ENCODE measurements at regions not wholly inside any gene's neighbourhood (a gene's known extent, or its start where the extent isn't known, plus 50 kb on each side); places are given as distances from the start of the nearest gene placed in this dataset.
"Not testable (repeated sequence)": the region's sequence is repeated elsewhere in the genome, so short reads cannot be mapped to it uniquely, and the experiment has no call there.

DNA sequence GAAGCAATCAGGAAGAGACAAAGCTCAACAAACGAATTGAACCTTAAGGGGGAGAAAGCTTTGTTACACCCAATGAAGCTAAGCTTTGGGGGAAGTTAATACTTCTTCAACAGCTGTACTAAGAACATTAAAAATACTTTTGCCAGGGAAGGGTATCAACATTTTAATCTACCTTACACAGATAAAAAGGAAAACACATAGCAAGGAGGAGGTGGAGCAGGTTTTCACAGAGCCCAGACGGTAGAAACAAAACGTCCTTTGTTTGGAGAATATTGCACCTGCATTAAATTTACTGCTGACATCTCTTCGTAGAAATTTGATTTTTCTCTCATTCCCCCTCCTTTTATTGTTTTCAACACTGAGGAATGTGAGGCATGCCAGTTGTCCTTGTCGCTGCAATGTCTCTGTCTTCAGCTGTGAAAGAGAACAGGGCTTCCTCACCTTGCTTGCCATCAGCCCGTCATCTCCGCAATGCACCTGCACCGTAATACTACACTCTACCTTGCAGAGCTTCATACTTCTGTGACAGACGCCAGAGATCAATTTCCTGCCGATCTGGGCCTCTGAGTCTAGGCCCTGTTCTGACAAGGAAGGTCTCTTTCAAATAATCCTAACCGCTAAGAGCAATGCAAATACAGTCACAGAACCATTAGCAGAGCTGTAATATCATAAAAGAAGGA, 270.8 kb downstream of the SPRY2 start (continued):
- TF ChIP-seq EMX1 (CRISPR knock-in tag; IDR thresholded peaks at IDR 0.05) (no peak), OVOL2 (CRISPR knock-in tag; IDR thresholded peaks at IDR 0.05; ENCODE audit: borderline replicate concordance) (no peak), GABPB1 (CRISPR knock-in tag; IDR thresholded peaks at IDR 0.05) (no peak)
- TF ChIP-seq, protein P1, sequence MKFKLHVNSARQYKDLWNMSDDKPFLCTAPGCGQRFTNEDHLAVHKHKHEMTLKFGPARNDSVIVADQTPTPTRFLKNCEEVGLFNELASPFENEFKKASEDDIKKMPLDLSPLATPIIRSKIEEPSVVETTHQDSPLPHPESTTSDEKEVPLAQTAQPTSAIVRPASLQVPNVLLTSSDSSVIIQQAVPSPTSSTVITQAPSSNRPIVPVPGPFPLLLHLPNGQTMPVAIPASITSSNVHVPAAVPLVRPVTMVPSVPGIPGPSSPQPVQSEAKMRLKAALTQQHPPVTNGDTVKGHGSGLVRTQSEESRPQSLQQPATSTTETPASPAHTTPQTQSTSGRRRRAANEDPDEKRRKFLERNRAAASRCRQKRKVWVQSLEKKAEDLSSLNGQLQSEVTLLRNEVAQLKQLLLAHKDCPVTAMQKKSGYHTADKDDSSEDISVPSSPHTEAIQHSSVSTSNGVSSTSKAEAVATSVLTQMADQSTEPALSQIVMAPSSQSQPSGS (CRISPR knock-in tag; IDR thresholded peaks at IDR 0.05; ENCODE audit: borderline replicate concordance, low read depth): no peak

DNA sequence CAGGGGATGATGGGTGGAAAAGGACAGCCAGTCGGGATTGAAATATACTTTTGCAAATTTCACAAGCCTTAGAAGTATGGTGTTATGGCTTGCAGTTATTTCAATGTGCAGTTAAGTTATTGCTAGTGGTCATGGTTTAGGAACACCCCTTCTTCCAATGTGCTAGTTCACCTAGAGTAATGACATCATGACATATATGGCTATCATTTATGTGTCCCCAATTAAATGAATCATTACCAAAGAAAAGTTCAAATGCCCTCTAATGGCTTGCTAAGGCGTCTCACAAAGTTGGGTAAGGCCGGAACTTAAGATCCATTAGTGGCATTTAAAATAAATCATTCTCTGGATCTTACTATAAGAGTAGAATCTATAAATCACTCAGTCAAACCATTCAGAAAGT, 271.6 kb downstream of the SPRY2 start:
- Mint-ChIP-seq H3K9me3 (peaks cover 7% of the 10 kb centered on the region; the same call in 1 of the 2 replicates), H3K4me3 (no peak overlapping the region), H3K4me1 (peaks cover 26% of the 10 kb centered on the region), H3K27me3 (ENCODE audit: low read depth) (peaks cover 3% of the 10 kb centered on the region; the same call in 1 of the 2 replicates), H3K36me3 (no peaks in the 10 kb centered on the region), H3K27ac (no peak overlapping the region)
- CTCF ChIA-PET: interaction anchor here (1.3 kb wide), 1 partner anchor 272 kb away, joined by 3 read pairs; the partner anchor contains the start of gene SPRY2
- TF ChIP-seq ATF1 (CRISPR knock-in tag; IDR thresholded peaks at IDR 0.05): no peak
- TF ChIP-seq, protein P2, sequence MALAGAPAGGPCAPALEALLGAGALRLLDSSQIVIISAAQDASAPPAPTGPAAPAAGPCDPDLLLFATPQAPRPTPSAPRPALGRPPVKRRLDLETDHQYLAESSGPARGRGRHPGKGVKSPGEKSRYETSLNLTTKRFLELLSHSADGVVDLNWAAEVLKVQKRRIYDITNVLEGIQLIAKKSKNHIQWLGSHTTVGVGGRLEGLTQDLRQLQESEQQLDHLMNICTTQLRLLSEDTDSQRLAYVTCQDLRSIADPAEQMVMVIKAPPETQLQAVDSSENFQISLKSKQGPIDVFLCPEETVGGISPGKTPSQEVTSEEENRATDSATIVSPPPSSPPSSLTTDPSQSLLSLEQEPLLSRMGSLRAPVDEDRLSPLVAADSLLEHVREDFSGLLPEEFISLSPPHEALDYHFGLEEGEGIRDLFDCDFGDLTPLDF (CRISPR knock-in tag; IDR thresholded peaks at IDR 0.05): no peak
- no peak for TF ChIP-seq CBFB (CRISPR knock-in tag; IDR thresholded peaks at IDR 0.05; ENCODE audit: low read depth)
- TF ChIP-seq CREM (CRISPR knock-in tag; IDR thresholded peaks at IDR 0.05): no peak
- TF ChIP-seq PRRX2 (CRISPR knock-in tag; IDR thresholded peaks at IDR 0.05): no peak
- TF ChIP-seq, protein P3, sequence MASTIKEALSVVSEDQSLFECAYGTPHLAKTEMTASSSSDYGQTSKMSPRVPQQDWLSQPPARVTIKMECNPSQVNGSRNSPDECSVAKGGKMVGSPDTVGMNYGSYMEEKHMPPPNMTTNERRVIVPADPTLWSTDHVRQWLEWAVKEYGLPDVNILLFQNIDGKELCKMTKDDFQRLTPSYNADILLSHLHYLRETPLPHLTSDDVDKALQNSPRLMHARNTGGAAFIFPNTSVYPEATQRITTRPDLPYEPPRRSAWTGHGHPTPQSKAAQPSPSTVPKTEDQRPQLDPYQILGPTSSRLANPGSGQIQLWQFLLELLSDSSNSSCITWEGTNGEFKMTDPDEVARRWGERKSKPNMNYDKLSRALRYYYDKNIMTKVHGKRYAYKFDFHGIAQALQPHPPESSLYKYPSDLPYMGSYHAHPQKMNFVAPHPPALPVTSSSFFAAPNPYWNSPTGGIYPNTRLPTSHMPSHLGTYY (CRISPR knock-in tag; IDR thresholded peaks at IDR 0.05): no peak
- no peak for TF ChIP-seq ZNF423 (CRISPR knock-in tag; IDR thresholded peaks at IDR 0.05)
- TF ChIP-seq CREB1 (CRISPR knock-in tag; IDR thresholded peaks at IDR 0.05): no peak
- no peak for TF ChIP-seq JAZF1 (CRISPR knock-in tag; IDR thresholded peaks at IDR 0.05)
- ATAC-seq (no peak), DNase-seq (ENCODE audit: low spot score) (no peak)
- POLR2A ChIA-PET: no interaction called here

DNA sequence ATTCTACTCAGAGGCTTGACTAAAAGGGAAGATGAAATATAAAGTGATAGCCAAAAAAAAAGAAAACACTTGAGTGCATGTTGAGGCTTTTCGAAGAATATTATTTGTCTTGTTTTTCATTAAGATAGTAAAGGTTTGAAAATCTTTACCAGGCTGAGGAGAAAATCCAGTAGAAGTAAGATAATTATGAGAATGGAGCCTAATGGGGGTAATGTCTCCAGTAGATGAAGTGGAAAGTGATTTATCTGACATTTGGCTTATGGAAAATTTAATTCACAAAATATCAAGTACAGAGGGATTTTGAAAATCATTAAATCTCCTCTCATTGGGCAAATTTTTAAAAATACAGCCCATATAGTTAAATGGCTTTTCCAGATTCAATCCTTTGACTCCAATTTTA, 274.9 kb downstream of the SPRY2 start:
- Mint-ChIP-seq H3K4me1 (peaks cover 12% of the 10 kb centered on the region), H3K27me3 (ENCODE audit: low read depth) (no peaks in the 10 kb centered on the region), H3K27ac (no peak overlapping the region), H3K4me3 (no peak overlapping the region), H3K36me3 (no peaks in the 10 kb centered on the region), H3K9me3 (peaks cover 11% of the 10 kb centered on the region)
- ATAC-seq (no peak), DNase-seq (ENCODE audit: low spot score) (no peak)
- CTCF ChIA-PET: no interaction called here
- TF ChIP-seq, protein P4, sequence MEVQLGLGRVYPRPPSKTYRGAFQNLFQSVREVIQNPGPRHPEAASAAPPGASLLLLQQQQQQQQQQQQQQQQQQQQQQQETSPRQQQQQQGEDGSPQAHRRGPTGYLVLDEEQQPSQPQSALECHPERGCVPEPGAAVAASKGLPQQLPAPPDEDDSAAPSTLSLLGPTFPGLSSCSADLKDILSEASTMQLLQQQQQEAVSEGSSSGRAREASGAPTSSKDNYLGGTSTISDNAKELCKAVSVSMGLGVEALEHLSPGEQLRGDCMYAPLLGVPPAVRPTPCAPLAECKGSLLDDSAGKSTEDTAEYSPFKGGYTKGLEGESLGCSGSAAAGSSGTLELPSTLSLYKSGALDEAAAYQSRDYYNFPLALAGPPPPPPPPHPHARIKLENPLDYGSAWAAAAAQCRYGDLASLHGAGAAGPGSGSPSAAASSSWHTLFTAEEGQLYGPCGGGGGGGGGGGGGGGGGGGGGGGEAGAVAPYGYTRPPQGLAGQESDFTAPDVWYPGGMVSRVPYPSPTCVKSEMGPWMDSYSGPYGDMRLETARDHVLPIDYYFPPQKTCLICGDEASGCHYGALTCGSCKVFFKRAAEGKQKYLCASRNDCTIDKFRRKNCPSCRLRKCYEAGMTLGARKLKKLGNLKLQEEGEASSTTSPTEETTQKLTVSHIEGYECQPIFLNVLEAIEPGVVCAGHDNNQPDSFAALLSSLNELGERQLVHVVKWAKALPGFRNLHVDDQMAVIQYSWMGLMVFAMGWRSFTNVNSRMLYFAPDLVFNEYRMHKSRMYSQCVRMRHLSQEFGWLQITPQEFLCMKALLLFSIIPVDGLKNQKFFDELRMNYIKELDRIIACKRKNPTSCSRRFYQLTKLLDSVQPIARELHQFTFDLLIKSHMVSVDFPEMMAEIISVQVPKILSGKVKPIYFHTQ (CRISPR knock-in tag; IDR thresholded peaks at IDR 0.05): no peak
- TF ChIP-seq, protein P5, sequence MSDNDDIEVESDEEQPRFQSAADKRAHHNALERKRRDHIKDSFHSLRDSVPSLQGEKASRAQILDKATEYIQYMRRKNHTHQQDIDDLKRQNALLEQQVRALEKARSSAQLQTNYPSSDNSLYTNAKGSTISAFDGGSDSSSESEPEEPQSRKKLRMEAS (CRISPR knock-in tag; IDR thresholded peaks at IDR 0.05): no peak
- no peak for TF ChIP-seq ESRRA (CRISPR knock-in tag; IDR thresholded peaks at IDR 0.05; ENCODE audit: borderline replicate concordance)
- no peak for TF ChIP-seq MYBL2 (CRISPR knock-in tag; IDR thresholded peaks at IDR 0.05)
- TF ChIP-seq EMX1 (CRISPR knock-in tag; IDR thresholded peaks at IDR 0.05): no peak
- TF ChIP-seq, protein P1 (CRISPR knock-in tag; IDR thresholded peaks at IDR 0.05; ENCODE audit: borderline replicate concordance, low read depth): no peak
- POLR2A ChIA-PET: no interaction called here

DNA sequence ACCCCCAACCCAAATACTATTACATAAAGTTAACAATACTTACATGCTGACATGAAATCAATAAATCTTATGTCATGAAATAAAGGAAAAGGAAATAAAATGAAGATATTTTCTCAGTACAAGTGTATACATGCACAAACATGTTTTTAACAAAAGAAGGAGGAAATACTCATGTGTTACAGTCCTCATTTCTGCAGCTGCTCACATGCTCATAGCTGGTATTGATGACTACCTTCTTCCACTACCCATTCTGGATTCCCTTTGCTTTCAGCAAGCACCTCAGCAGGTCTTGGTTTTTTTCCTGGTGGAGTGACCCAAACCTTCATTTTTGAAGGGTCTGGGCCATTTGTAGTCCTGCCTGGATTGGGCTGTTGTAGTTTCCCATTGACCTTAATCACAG, 278.5 kb downstream of the SPRY2 start:
- ATAC-seq; H3K4me3 Mint-ChIP-seq; POLR2A ChIA-PET; H3K27ac Mint-ChIP-seq; H3K4me1 Mint-ChIP-seq; CTCF ChIA-PET; H3K36me3 Mint-ChIP-seq; H3K27me3 Mint-ChIP-seq (ENCODE audit: low read depth); DNase-seq (ENCODE audit: low spot score): not testable (repeated sequence)
- peaks cover 26% of the 10 kb centered on the region for H3K9me3 Mint-ChIP-seq
